A549 (cell line): ENCODE measurements at regions not wholly inside any gene's neighbourhood (a gene's known extent, or its start where the extent isn't known, plus 50 kb on each side); places are given as distances from the start of the nearest gene placed in this dataset.
"Not testable (repeated sequence)": the region's sequence is repeated elsewhere in the genome, so short reads cannot be mapped to it uniquely, and the experiment has no call there.

Experiments
- ATAC-seq, 2 experiments: fragments of 200-7000 bp in 1 of 2; fragments of >200 bp in 1 of 2; cut with Nextera tagmentation in 1 of 2; cut with Tn5 transposase in 1 of 2; 3 replicates each; pipeline versions ENCODE4 v1.8.0 to v1.9.1; 2018 to 2020; ENCODE audit warnings: mild to moderate bottlenecking in 1 of 2, moderate library complexity in 1 of 2
- CTCF ChIA-PET: fragments of 300-600 bp; sonication (Branson Sonifier 250); formaldehyde crosslinking; extraction: SDS; loops from one replicate; lab custom pipeline; 2021; ENCODE audit warnings: antibody characterized with exemption, inconsistent platforms; lab: Yijun Ruan, JAX
- POLR2A ChIA-PET: fragments of 350-600 bp; formaldehyde crosslinking; extraction: SDS; loops from one replicate; lab custom pipeline; 2021; ENCODE audit warnings: antibody characterized with exemption, inconsistent platforms; lab: Yijun Ruan, JAX
- DNase-seq, 2 experiments: peaks; one replicate each; pipeline versions ENCODE4 v3.0.0 to v3.0.0-alpha.2; 2011 to 2016; ENCODE audit warnings: low read depth in 1 of 2, low spot score in 1 of 2
- FAIRE-seq: peaks from 2 replicates; lab custom pipeline; 2011; peaks lifted over from hg19 to GRCh38; lab: Jason Lieb, UNC
- H3K27ac ChIP-seq, 2 experiments: fragments of >200 bp; sonication (Bioruptor Twin); formaldehyde crosslinking; 3 replicates each; pipeline ENCODE4 v1.5.1; 2016 to 2017
- H3K4me1 ChIP-seq: fragments of >200 bp; sonication (Bioruptor Twin); formaldehyde crosslinking; 3 replicates; pipeline ENCODE4 v1.6.1; 2016
- H3K4me2 ChIP-seq: fragments of >200 bp; sonication (Bioruptor Twin); formaldehyde crosslinking; 3 replicates; pipeline ENCODE4 v1.6.1; 2016
- H3K4me3 ChIP-seq: fragments of >200 bp; sonication (Bioruptor Twin); formaldehyde crosslinking; 3 replicates; pipeline ENCODE4 v1.5.1; 2016
- H3K9me3 ChIP-seq: fragments of >200 bp; sonication (Bioruptor Twin); formaldehyde crosslinking; 3 replicates; pipeline ENCODE4 v1.6.1; 2016
- CHD4 ChIP-seq: fragments of 200-600 bp; sonication (generic); IDR thresholded peaks from 2 replicates; pipeline ENCODE4 v1.6.1; 2016; ENCODE audit warnings: antibody characterized with exemption, mild to moderate bottlenecking, borderline replicate concordance
- FOSB ChIP-seq: fragments of 250-450 bp; sonication (Bioruptor Pico); IDR thresholded peaks from 2 replicates; pipeline ENCODE4 v1.5.0; 2020; ENCODE audit warnings: mild to moderate bottlenecking, moderate library complexity
- HOXB13 ChIP-seq: fragments of 250-450 bp; sonication (Bioruptor Pico); IDR thresholded peaks from 2 replicates; pipeline ENCODE4 v1.5.0; 2020; ENCODE audit warnings: low read depth, mild to moderate bottlenecking, moderate library complexity
- HOXB5 ChIP-seq: fragments of 250-450 bp; sonication (Bioruptor Pico); IDR thresholded peaks from 2 replicates; pipeline ENCODE4 v1.5.0; 2020; ENCODE audit warnings: mild to moderate bottlenecking, moderate library complexity
- JUNB ChIP-seq: fragments of >200 bp; sonication (Bioruptor Twin); formaldehyde crosslinking; IDR thresholded peaks from 2 replicates; pipeline ENCODE4 v1.6.1; 2016
- KDM5A ChIP-seq: fragments of 200-600 bp; sonication (generic); IDR thresholded peaks from 2 replicates; pipeline ENCODE4 v1.6.1; 2016; ENCODE audit warnings: antibody characterized with exemption, mild to moderate bottlenecking
- MAFK ChIP-seq: fragments of 450-650 bp; IDR thresholded peaks from 2 replicates; pipeline ENCODE4 v1.6.1; 2014; ENCODE audit not compliant: partially characterized antibody
- NPAS2 ChIP-seq: fragments of 250-450 bp; sonication (Bioruptor Pico); IDR thresholded peaks from 2 replicates; pipeline ENCODE4 v1.8.0; 2022; ENCODE audit warnings: mild to moderate bottlenecking, moderate library complexity, borderline replicate concordance
- PHF8 ChIP-seq: fragments of 200-600 bp; sonication (generic); IDR thresholded peaks from 2 replicates; pipeline ENCODE4 v1.6.1; 2016; ENCODE audit warnings: low read depth, mild to moderate bottlenecking, antibody characterized with exemption, moderate library complexity, borderline replicate concordance
- POLR2A ChIP-seq: IDR thresholded peaks from 2 replicates; pipeline ENCODE4 v1.6.1; 2012; ENCODE audit warnings: mild to moderate bottlenecking, low read length
- RCOR1 ChIP-seq: fragments of 150-350 bp; IDR thresholded peaks from 2 replicates; pipeline ENCODE4 v1.6.1; 2014; ENCODE audit warnings: antibody characterized with exemption, low read length, low read depth
- SREBF2 ChIP-seq: fragments of 450-650 bp; IDR thresholded peaks from 2 replicates; pipeline ENCODE4 v1.6.1; 2014; ENCODE audit warnings: mild to moderate bottlenecking, moderate library complexity
- TFCP2L1 ChIP-seq: fragments of 250-450 bp; sonication (Bioruptor Pico); IDR thresholded peaks from 2 replicates; pipeline ENCODE4 v1.5.0; 2021; ENCODE audit warnings: mild to moderate bottlenecking
- TP53 ChIP-seq: fragments of 250-450 bp; sonication (Bioruptor Pico); IDR thresholded peaks from 2 replicates; pipeline ENCODE4 v1.5.0; 2021; ENCODE audit warnings: mild to moderate bottlenecking, moderate library complexity
- WGBS: methylation state at CpG from one replicate; pipeline ENCODE4 v1.1.6; 2017; ENCODE audit errors: missing lambda C conversion rate; 5-methylcytosine and 5-hydroxymethylcytosine counted together
- TF ChIP-seq, protein P1 (sequence below): fragments of >200 bp; sonication (Bioruptor Twin); formaldehyde crosslinking; IDR thresholded peaks from 2 replicates; pipeline ENCODE4 v1.6.1; 2016
- TF ChIP-seq, protein P2 (sequence below): fragments of 250-450 bp; sonication (Bioruptor Pico); IDR thresholded peaks from 2 replicates; pipeline ENCODE4 v1.5.0; 2021; ENCODE audit warnings: mild to moderate bottlenecking, moderate library complexity, borderline replicate concordance
- TF ChIP-seq, protein P3 (sequence below): IDR thresholded peaks from 2 replicates; pipeline ENCODE4 v1.6.1; 2012
- TF ChIP-seq, protein P4 (sequence below): fragments of 200-600 bp; sonication (generic); IDR thresholded peaks from 2 replicates; pipeline ENCODE4 v1.6.1; 2016; ENCODE audit warnings: antibody characterized with exemption, mild to moderate bottlenecking, moderate library complexity

DNA sequence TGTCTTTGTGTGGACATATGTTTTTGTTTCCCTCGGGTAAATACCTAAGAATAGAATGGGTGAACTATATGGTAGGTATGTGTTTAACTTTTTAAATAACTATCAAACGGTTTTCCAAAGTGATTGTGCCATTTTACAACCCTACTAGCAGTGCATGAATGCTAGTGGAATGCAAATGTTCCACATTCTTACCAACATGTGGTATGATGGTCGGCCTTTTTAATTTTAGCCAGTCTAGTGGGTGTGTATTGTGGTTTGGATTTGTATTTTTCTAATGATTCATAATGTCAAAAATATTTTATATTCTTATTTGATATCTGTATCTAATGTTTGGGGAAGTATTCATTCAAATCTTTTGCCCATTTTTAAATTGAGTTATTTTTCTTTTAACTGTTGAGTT is 68.2 kb upstream of the SMAD3 start:
- DNase-seq (no peak), ATAC-seq (no peak), FAIRE-seq (no peak)
- no peak for TF ChIP-seq TP53 (CRISPR knock-in tag)
- TF ChIP-seq, protein P1, sequence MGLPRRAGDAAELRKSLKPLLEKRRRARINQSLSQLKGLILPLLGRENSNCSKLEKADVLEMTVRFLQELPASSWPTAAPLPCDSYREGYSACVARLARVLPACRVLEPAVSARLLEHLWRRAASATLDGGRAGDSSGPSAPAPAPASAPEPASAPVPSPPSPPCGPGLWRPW: no peak
- no peak for TF ChIP-seq JUNB
- TF ChIP-seq, protein P2, sequence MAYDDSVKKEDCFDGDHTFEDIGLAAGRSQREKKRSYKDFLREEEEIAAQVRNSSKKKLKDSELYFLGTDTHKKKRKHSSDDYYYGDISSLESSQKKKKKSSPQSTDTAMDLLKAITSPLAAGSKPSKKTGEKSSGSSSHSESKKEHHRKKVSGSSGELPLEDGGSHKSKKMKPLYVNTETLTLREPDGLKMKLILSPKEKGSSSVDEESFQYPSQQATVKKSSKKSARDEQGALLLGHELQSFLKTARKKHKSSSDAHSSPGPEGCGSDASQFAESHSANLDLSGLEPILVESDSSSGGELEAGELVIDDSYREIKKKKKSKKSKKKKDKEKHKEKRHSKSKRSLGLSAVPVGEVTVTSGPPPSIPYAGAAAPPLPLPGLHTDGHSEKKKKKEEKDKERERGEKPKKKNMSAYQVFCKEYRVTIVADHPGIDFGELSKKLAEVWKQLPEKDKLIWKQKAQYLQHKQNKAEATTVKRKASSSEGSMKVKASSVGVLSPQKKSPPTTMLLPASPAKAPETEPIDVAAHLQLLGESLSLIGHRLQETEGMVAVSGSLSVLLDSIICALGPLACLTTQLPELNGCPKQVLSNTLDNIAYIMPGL: no peak
- no peak for TF ChIP-seq POLR2A
- TF ChIP-seq TFCP2L1: no peak
- TF ChIP-seq, protein P3, sequence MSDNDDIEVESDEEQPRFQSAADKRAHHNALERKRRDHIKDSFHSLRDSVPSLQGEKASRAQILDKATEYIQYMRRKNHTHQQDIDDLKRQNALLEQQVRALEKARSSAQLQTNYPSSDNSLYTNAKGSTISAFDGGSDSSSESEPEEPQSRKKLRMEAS: no peak
- TF ChIP-seq RCOR1: no peak
- no peak for TF ChIP-seq CHD4
- TF ChIP-seq MAFK: no peak
- TF ChIP-seq, protein P4, sequence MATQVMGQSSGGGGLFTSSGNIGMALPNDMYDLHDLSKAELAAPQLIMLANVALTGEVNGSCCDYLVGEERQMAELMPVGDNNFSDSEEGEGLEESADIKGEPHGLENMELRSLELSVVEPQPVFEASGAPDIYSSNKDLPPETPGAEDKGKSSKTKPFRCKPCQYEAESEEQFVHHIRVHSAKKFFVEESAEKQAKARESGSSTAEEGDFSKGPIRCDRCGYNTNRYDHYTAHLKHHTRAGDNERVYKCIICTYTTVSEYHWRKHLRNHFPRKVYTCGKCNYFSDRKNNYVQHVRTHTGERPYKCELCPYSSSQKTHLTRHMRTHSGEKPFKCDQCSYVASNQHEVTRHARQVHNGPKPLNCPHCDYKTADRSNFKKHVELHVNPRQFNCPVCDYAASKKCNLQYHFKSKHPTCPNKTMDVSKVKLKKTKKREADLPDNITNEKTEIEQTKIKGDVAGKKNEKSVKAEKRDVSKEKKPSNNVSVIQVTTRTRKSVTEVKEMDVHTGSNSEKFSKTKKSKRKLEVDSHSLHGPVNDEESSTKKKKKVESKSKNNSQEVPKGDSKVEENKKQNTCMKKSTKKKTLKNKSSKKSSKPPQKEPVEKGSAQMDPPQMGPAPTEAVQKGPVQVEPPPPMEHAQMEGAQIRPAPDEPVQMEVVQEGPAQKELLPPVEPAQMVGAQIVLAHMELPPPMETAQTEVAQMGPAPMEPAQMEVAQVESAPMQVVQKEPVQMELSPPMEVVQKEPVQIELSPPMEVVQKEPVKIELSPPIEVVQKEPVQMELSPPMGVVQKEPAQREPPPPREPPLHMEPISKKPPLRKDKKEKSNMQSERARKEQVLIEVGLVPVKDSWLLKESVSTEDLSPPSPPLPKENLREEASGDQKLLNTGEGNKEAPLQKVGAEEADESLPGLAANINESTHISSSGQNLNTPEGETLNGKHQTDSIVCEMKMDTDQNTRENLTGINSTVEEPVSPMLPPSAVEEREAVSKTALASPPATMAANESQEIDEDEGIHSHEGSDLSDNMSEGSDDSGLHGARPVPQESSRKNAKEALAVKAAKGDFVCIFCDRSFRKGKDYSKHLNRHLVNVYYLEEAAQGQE: no peak
- no peak for TF ChIP-seq KDM5A
- no peak for TF ChIP-seq FOSB
- TF ChIP-seq HOXB13: no peak
- no peak for TF ChIP-seq SREBF2
- TF ChIP-seq HOXB5 (CRISPR knock-in tag): no peak
- TF ChIP-seq PHF8: no peak
- no peak for TF ChIP-seq NPAS2 (CRISPR knock-in tag)
- no peaks in the 10 kb centered on the region for H3K9me3 ChIP-seq
- H3K4me3 ChIP-seq: no peak overlapping the region
- POLR2A ChIA-PET: no interaction called here
- H3K27ac ChIP-seq: no peak overlapping the region
- peaks cover 7% of the 10 kb centered on the region; the same call in 1 of the 3 replicates for H3K4me1 ChIP-seq
- CTCF ChIA-PET: interaction anchor here (1.2 kb wide), 1 partner anchor 12 kb away, joined by 3 read pairs; no protein-coding TSS in a partner anchor
- no peak overlapping the region for H3K4me2 ChIP-seq
- 37% methylated on average over 3 of the region's 3 CpGs for WGBS

DNA sequence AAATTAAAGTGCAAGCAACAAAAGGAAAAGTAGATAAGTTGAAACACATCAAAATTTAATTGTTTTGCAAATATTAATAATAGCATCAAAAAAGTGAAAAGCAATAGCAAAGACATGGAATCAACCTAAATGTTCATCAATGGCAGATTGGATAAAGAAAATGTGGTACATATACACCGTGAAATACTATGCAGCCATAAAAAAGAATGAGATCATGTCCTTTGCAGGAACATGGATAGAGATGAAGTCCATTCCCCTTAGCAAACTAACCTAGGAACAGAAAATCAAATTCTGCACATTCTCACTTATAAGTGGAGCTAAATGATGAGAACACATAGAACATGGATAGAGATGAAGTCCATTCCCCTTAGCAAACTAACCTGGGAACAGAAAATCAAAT is 67.2 kb upstream of the SMAD3 start:
- FAIRE-seq, H3K9me3 ChIP-seq, ATAC-seq, CTCF ChIA-PET, H3K27ac ChIP-seq, H3K4me2 ChIP-seq, DNase-seq, H3K4me3 ChIP-seq, POLR2A ChIA-PET: not testable (repeated sequence)
- 91% methylated on average over 1 of the region's 1 CpG for WGBS
- peaks cover 10% of the 10 kb centered on the region for H3K4me1 ChIP-seq
